Transverse colon (tissue), 3 donors: ENCODE measurements at regions not wholly inside any gene's neighbourhood (a gene's known extent, or its start where the extent isn't known, plus 50 kb on each side); places are given as distances from the start of the nearest gene placed in this dataset.

Experiments
- CTCF ChIP-seq, 5 experiments: fragments of 200-600 bp in 3 of 5; fragments of 450-650 bp in 2 of 5; sonication (generic) in 3 of 5; IDR thresholded peaks; 1 replicate in 2 of 5; 2 replicates in 3 of 5; pipeline ENCODE4 v1.5.1; 2016 to 2017; ENCODE audit warnings: antibody characterized with exemption in 5 of 5, inconsistent platforms in 3 of 5, mild to moderate bottlenecking in 2 of 5, moderate library complexity in 1 of 5
- POLR2A ChIP-seq: fragments of 450-650 bp; IDR thresholded peaks from one replicate; pipeline ENCODE4 v1.6.1; 2016; ENCODE audit warnings: antibody characterized with exemption, mild to moderate bottlenecking, moderate library complexity

GRCh38 chr1:195376190-195376589 lies 1232.0 kb downstream of the KCNT2 start:
- TF ChIP-seq CTCF (IDR thresholded peaks at IDR 0.05) (no peak), POLR2A (no peak)
